ENCODE measurements at regions not wholly inside any gene's neighbourhood (a gene's known extent, or its start where the extent isn't known, plus 50 kb on each side); places are given as distances from the start of the nearest gene placed in this dataset.

- 0% methylated on average over 1 of the region's 1 CpG for WGBS, 2 experiments (ENCODE audit: low coverage in 1 of 2, low lambda C conversion rate in 2 of 2, missing lambda C conversion rate in 2 of 2)
- Histone ChIP-seq H3K27me3 (replicated peaks; ENCODE audit: insufficient read depth) (peaks cover 32% of the 10 kb centered on the region; the same call in 1 of the 2 replicates), H3K36me3 (ENCODE audit: low read depth) (no peaks in the 10 kb centered on the region), H3K9me2 (ENCODE audit: insufficient read depth) (no peaks in the 10 kb centered on the region), H4K20me1 (ENCODE audit: insufficient read depth) (no peaks in the 10 kb centered on the region), H3K27ac (no peak overlapping the region), H3K9ac (no peak overlapping the region), H3K9me3 (ENCODE audit: low read depth) (no peaks in the 10 kb centered on the region), H2AFZ (no peak overlapping the region), H3K4me1 (ENCODE audit: insufficient read depth) (no peaks in the 10 kb centered on the region), H3K4me2 (ENCODE audit: unreplicated experiment) (no peak overlapping the region), H3K4me3 (no peak overlapping the region), H3F3A (ENCODE audit: insufficient read depth) (no peaks in the 10 kb centered on the region), H3K79me2 (ENCODE audit: insufficient read depth) (no peaks in the 10 kb centered on the region)
- DNase-seq: no peak
- TF ChIP-seq EZH2phosphoT487 (IDR thresholded peaks at IDR 0.05; ENCODE audit: insufficient read depth, low read depth): no peak
- no peak for TF ChIP-seq EZH2 (IDR thresholded peaks at IDR 0.05; ENCODE audit: insufficient read depth, poor library complexity, severe bottlenecking)
- in situ Hi-C loops (cut with MboI): no loop called here
These were observed 133.5 kb upstream of the STT3B start for GRCh38 chr3:31399271-31399670.

GRCh38 chr3:31402117-31402516 lies 130.6 kb upstream of the STT3B start:
- no peak overlapping the region for H2AFZ ChIP-seq
- H3K27me3 ChIP-seq (replicated peaks; ENCODE audit: insufficient read depth): peaks cover 32% of the 10 kb centered on the region; the same call in 1 of the 2 replicates
- H3K27ac ChIP-seq: no peak overlapping the region
- H3K9me3 ChIP-seq (ENCODE audit: low read depth): no peaks in the 10 kb centered on the region
- no peaks in the 10 kb centered on the region for H3K36me3 ChIP-seq (ENCODE audit: low read depth)
- peaks cover 3% of the 10 kb centered on the region; the same call in 1 of the 2 replicates for H3K4me1 ChIP-seq (ENCODE audit: insufficient read depth)
- H3F3A ChIP-seq (ENCODE audit: insufficient read depth): no peaks in the 10 kb centered on the region
- no peaks in the 10 kb centered on the region for H3K79me2 ChIP-seq (ENCODE audit: insufficient read depth)
- no peak overlapping the region for H3K4me3 ChIP-seq
- H3K9me2 ChIP-seq (ENCODE audit: insufficient read depth): no peaks in the 10 kb centered on the region
- WGBS, 2 experiments (ENCODE audit: low coverage in 1 of 2, low lambda C conversion rate in 2 of 2, missing lambda C conversion rate in 2 of 2): 66 to 69% methylated on average over 2 of the region's 2 CpGs
- no peak overlapping the region for H3K4me2 ChIP-seq (ENCODE audit: unreplicated experiment)
- no peaks in the 10 kb centered on the region for H4K20me1 ChIP-seq (ENCODE audit: insufficient read depth)
- no peak overlapping the region for H3K9ac ChIP-seq
- TF ChIP-seq EZH2phosphoT487 (IDR thresholded peaks at IDR 0.05; ENCODE audit: insufficient read depth, low read depth) (no peak), EZH2 (IDR thresholded peaks at IDR 0.05; ENCODE audit: insufficient read depth, poor library complexity, severe bottlenecking) (no peak)
- DNase-seq: no peak
- in situ Hi-C loops (cut with MboI): no loop called here

- Histone ChIP-seq H3K4me2 (ENCODE audit: unreplicated experiment) (no peak overlapping the region), H2AFZ (no peak overlapping the region), H3K27ac (no peak overlapping the region), H3K79me2 (ENCODE audit: insufficient read depth) (no peaks in the 10 kb centered on the region), H3K27me3 (replicated peaks; ENCODE audit: insufficient read depth) (peaks cover 28% of the 10 kb centered on the region; the same call in 1 of the 2 replicates), H3K36me3 (ENCODE audit: low read depth) (no peaks in the 10 kb centered on the region), H3K4me3 (no peak overlapping the region), H3K9me3 (ENCODE audit: low read depth) (no peaks in the 10 kb centered on the region), H3F3A (ENCODE audit: insufficient read depth) (no peaks in the 10 kb centered on the region), H3K9ac (no peak overlapping the region), H4K20me1 (ENCODE audit: insufficient read depth) (no peaks in the 10 kb centered on the region), H3K4me1 (ENCODE audit: insufficient read depth) (peaks cover 6% of the 10 kb centered on the region), H3K9me2 (ENCODE audit: insufficient read depth) (no peaks in the 10 kb centered on the region)
- in situ Hi-C loops (cut with MboI): no loop called here
- 42 to 45% methylated on average over 3 of the region's 3 CpGs for WGBS, 2 experiments (ENCODE audit: low coverage in 1 of 2, low lambda C conversion rate in 2 of 2, missing lambda C conversion rate in 2 of 2)
- no peak for DNase-seq
- no peak for TF ChIP-seq EZH2phosphoT487 (IDR thresholded peaks at IDR 0.05; ENCODE audit: insufficient read depth, low read depth)
- no peak for TF ChIP-seq EZH2 (IDR thresholded peaks at IDR 0.05; ENCODE audit: insufficient read depth, poor library complexity, severe bottlenecking)
These were observed 129.5 kb upstream of the STT3B start for GRCh38 chr3:31403197-31403596.

GRCh38 chr3:31404871-31405270 lies 127.9 kb upstream of the STT3B start:
- Histone ChIP-seq H3F3A (ENCODE audit: insufficient read depth) (no peaks in the 10 kb centered on the region), H3K79me2 (ENCODE audit: insufficient read depth) (no peaks in the 10 kb centered on the region), H3K9me3 (ENCODE audit: low read depth) (no peaks in the 10 kb centered on the region), H2AFZ (no peak overlapping the region), H3K4me1 (ENCODE audit: insufficient read depth) (peaks cover 6% of the 10 kb centered on the region), H3K4me3 (no peak overlapping the region), H3K36me3 (ENCODE audit: low read depth) (no peaks in the 10 kb centered on the region), H3K4me2 (ENCODE audit: unreplicated experiment) (no peak overlapping the region), H3K27ac (no peak overlapping the region), H3K27me3 (replicated peaks; ENCODE audit: insufficient read depth) (peaks cover 20% of the 10 kb centered on the region; the same call in 1 of the 2 replicates), H3K9ac (no peak overlapping the region), H4K20me1 (ENCODE audit: insufficient read depth) (no peaks in the 10 kb centered on the region), H3K9me2 (ENCODE audit: insufficient read depth) (no peaks in the 10 kb centered on the region)
- WGBS, 2 experiments (ENCODE audit: low coverage in 1 of 2, low lambda C conversion rate in 2 of 2, missing lambda C conversion rate in 2 of 2): 57 to 58% methylated on average over 1 of the region's 1 CpG
- in situ Hi-C loops (cut with MboI): no loop called here
- DNase-seq: no peak
- no peak for TF ChIP-seq EZH2phosphoT487 (IDR thresholded peaks at IDR 0.05; ENCODE audit: insufficient read depth, low read depth)
- TF ChIP-seq EZH2 (IDR thresholded peaks at IDR 0.05; ENCODE audit: insufficient read depth, poor library complexity, severe bottlenecking): no peak

GRCh38 chr3:31405515-31405914 lies 127.2 kb upstream of the STT3B start:
- Histone ChIP-seq H3K79me2 (ENCODE audit: insufficient read depth) (no peaks in the 10 kb centered on the region), H3K4me2 (ENCODE audit: unreplicated experiment) (no peak overlapping the region), H3K36me3 (ENCODE audit: low read depth) (no peaks in the 10 kb centered on the region), H3K27me3 (replicated peaks; ENCODE audit: insufficient read depth) (0 out of 2 replicates have a peak, but pooled peaks cover 14% of the 10 kb centered on the region), H3K4me3 (no peak overlapping the region), H3F3A (ENCODE audit: insufficient read depth) (no peaks in the 10 kb centered on the region), H3K9me2 (ENCODE audit: insufficient read depth) (no peaks in the 10 kb centered on the region), H2AFZ (no peak overlapping the region), H3K4me1 (ENCODE audit: insufficient read depth) (peaks cover 6% of the 10 kb centered on the region), H3K9ac (no peak overlapping the region), H3K9me3 (ENCODE audit: low read depth) (no peaks in the 10 kb centered on the region), H4K20me1 (ENCODE audit: insufficient read depth) (no peaks in the 10 kb centered on the region), H3K27ac (no peak overlapping the region)
- DNase-seq: no peak
- TF ChIP-seq EZH2 (IDR thresholded peaks at IDR 0.05; ENCODE audit: insufficient read depth, poor library complexity, severe bottlenecking) (no peak), EZH2phosphoT487 (IDR thresholded peaks at IDR 0.05; ENCODE audit: insufficient read depth, low read depth) (no peak)
- in situ Hi-C loops (cut with MboI): no loop called here
- WGBS, 2 experiments (ENCODE audit: low coverage in 1 of 2, low lambda C conversion rate in 2 of 2, missing lambda C conversion rate in 2 of 2): 0 to 6% methylated on average over 1 of the region's 1 CpG

Measured in GM23248 (cell line).